Middle frontal gyrus (tissue), 1 donor: ENCODE measurements at regions not wholly inside any gene's neighbourhood (a gene's known extent, or its start where the extent isn't known, plus 50 kb on each side); places are given as distances from the start of the nearest gene placed in this dataset.
"Not testable (repeated sequence)": the region's sequence is repeated elsewhere in the genome, so short reads cannot be mapped to it uniquely, and the experiment has no call there.

Experiments
- DNase-seq: peaks from one replicate; pipeline ENCODE4 v3.0.0-alpha.2; 2015; ENCODE audit warnings: low spot score; ENCODE audit errors: extremely low spot score

- not testable (repeated sequence) for DNase-seq
These were observed 52.3 kb upstream of the MAN1A2 start for GRCh38 chr1:117314951-117315350.

- no peak for DNase-seq
These were observed 53.7 kb upstream of the MAN1A2 start for GRCh38 chr1:117313555-117313954.

- DNase-seq, result no peak
These were observed 54.7 kb upstream of the MAN1A2 start for GRCh38 chr1:117312453-117313138.

GRCh38 chr1:117308311-117308916 is 58.8 kb upstream of the MAN1A2 start:
- DNase-seq, result no peak

GRCh38 chr1:117301901-117302300 is 65.3 kb upstream of the MAN1A2 start:
- no peak for DNase-seq

- not testable (repeated sequence) for DNase-seq
These were observed 67.1 kb upstream of the MAN1A2 start for GRCh38 chr1:117300183-117300582.

- no peak for DNase-seq
These were observed 72.2 kb upstream of the MAN1A2 start for GRCh38 chr1:117295001-117295400.

- no peak for DNase-seq
These were observed 76.4 kb upstream of the MAN1A2 start for GRCh38 chr1:117290890-117291289.

GRCh38 chr1:117289316-117289870 is 77.9 kb upstream of the MAN1A2 start:
- DNase-seq, result no peak

- DNase-seq, result no peak
These were observed 75.8 kb upstream of the VTCN1 start for GRCh38 chr1:117286562-117286961.

GRCh38 chr1:117286145-117286544 is 75.4 kb upstream of the VTCN1 start:
- DNase-seq, result no peak

GRCh38 chr1:117284399-117285215 is 73.9 kb upstream of the VTCN1 start:
- peak; percentile 24 for DNase-seq

- DNase-seq, result no peak
These were observed 67.8 kb upstream of the VTCN1 start for GRCh38 chr1:117278531-117278930.

GRCh38 chr1:117275055-117275454 is 64.3 kb upstream of the VTCN1 start:
- no peak for DNase-seq

GRCh38 chr1:117271959-117272358 is 61.2 kb upstream of the VTCN1 start:
- no peak for DNase-seq

GRCh38 chr1:117271129-117271528 is 60.4 kb upstream of the VTCN1 start:
- DNase-seq, result no peak

GRCh38 chr1:117270679-117271078 is 60.0 kb upstream of the VTCN1 start:
- no peak for DNase-seq

GRCh38 chr1:117268535-117269455 is 58.1 kb upstream of the VTCN1 start:
- no peak for DNase-seq

GRCh38 chr1:117267232-117267774 is 56.6 kb upstream of the VTCN1 start:
- no peak for DNase-seq

GRCh38 chr1:117262976-117263375 is 52.2 kb upstream of the VTCN1 start:
- no peak for DNase-seq

GRCh38 chr1:117261424-117261785 is 50.7 kb upstream of the VTCN1 start:
- DNase-seq, result no peak
